GM21576 (cell line): ENCODE measurements at regions not wholly inside any gene's neighbourhood (a gene's known extent, or its start where the extent isn't known, plus 50 kb on each side); places are given as distances from the start of the nearest gene placed in this dataset.
A peak's percentile ranks its signal among the peaks of the same experiment; 100 is the strongest.

Experiments
- ATAC-seq: cut with Tn5 transposase; IDR thresholded peaks from one replicate; pipeline ENCODE4 v1.9.1; 2021; ENCODE audit warnings: mild to moderate bottlenecking, moderate library complexity; ENCODE audit not compliant: unreplicated experiment

DNA sequence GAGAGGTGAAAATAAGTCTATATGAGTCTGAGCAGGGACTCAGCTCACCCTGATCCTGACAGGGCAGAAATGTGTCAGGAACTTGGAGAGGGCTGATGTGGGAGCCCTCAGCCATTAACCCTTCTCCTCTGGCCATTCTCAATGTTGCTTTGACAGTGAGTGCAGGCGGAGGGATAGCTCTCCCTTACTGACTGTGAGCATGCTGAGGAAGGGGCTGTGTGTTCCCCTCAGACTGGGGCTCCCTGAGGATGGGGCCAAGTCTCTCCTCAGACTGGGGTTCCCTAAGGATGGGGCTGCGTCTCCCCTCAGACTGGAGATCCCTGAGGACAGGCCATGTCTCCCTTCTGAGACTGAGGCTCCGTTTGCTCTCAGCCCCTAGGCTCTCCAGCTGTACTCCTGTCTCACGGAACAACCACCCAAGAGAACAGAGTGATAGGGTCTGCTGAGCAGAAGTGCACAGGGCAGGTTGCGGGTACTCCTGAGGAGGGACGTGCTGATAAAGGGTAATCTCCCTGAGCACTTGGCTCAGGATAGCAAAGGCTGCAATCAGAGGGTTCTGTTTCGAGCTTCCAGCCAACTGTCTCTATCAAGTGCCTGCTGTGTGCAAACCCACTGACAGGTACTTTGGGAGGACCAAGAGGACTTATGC, 141.0 kb downstream of the MRPL14 start:
- no peak for ATAC-seq

DNA sequence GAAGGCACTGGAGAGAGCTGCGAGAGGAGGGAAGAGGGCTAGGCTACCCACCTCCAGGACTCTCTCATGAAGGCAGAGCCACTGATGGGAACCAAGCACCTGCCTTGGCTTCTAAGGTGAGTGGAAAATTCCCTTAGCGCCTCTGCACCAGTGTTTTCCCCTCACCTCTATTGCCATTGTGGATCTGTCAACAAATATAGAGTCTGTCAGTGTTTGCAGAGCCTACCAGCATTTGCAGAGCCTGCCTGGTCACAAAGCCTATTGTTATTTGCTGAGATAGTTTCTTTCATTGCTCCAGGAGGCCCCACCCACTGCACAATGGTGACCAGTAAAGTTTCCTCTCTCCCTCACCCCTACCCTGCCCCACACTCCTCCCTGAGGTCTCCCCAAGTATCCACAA, 141.9 kb downstream of the MRPL14 start:
- no peak for ATAC-seq

DNA sequence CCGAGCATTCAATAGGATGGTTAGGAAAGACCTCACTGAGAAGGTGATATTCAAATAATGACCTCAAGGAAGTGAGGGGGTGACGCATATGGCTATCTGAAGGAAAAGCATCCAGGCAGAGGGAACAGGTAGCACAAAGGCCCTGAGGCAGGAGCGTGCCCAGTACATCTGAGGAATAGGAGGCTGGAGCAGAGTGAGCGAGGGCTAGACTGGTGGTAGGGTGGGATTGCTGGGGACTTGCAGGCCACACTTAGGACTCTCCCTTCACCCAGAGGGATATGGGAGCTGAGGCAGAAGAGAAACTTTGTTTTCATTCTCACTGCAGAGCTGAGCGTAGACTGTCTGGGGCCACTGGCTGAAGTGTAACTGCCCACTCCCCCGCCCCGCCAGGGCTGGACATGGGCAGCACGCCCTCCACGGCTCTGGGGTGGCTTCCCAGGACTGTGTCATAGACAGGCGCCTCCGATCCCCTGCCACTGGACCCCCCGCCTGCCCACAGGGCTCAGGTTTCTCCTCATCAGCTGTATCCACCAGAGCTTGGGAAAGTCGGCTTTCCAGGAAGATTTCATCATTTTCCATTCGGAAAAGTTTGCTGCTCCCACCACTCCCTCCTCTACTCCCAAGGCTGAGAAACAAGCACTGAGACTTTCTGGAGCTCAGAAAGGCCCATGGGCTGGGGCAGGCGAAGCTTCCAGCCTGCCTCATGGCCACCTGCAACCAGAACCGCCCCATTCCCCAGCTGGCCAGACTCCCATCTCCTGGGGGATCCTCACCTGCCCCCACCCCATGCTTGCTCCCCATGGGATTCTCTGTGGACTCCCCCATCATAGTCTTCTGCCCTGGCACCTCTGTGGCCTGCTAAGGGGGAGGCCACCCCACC, 142.6 kb downstream of the MRPL14 start:
- ATAC-seq: no peak

DNA sequence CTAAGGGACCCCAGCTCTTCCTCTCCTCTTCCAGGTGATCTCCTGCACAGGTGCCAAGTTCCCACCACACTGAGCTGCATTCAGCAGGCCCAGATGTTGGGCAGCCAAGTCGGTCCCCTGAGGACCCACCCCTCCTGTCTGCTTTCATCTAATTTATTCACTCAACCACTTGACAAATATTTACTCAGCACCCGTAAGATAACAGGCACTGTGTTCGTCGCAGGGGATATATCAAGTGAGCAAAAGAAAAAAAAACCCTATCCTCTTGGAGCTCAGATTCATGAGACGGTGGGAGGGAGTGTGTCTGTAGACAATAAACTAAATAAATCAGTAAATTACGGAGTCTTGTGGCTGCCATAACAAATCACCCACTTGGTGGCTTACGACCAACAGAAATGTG, 143.6 kb downstream of the MRPL14 start:
- no peak for ATAC-seq

DNA sequence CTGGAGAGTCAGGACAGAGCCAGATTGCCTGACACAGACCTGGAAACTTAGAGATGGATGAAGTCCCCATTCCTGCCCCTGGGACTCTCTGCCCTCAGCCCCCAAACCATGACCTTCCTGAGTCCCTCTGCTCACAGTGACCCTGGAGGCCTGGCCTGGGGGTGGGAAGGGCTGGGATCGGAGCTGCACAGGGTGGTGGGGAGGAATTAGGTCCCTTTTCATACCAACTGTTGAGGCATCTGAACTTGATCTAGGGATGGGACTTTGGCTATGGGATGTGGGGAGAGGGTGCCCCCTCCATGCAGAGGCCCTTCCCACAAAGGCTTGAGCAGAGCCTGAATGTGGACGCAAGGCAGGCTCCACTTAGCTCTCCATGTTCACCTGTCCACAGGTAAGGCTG, 144.1 kb downstream of the MRPL14 start:
- no peak for ATAC-seq

DNA sequence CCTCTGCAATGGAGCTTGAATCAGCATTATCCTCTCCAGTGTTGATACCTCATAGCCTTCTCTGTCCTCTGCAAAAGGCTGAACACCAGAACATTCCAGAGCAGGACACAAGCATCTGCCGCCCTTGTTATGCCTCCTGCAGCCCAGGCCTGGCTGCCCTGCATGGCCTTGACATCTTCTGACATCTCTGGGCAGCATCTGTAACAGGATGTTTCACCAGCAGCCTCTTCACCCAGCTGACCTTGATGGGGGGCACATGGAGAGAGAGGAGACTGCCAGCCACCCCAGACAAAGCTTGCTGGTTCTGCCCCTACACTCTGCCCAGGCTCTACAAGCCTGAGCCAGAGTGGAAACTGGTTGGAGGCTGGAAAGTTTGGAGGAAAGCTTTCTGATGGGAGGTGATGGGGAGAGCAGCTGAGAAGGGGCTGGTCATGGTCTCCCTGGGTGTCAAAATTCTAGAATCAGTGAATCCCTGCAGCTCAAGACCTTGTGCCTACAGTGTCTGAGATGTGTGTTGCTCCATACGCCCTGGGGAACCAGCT, 145.1 kb downstream of the MRPL14 start:
- no peak for ATAC-seq

DNA sequence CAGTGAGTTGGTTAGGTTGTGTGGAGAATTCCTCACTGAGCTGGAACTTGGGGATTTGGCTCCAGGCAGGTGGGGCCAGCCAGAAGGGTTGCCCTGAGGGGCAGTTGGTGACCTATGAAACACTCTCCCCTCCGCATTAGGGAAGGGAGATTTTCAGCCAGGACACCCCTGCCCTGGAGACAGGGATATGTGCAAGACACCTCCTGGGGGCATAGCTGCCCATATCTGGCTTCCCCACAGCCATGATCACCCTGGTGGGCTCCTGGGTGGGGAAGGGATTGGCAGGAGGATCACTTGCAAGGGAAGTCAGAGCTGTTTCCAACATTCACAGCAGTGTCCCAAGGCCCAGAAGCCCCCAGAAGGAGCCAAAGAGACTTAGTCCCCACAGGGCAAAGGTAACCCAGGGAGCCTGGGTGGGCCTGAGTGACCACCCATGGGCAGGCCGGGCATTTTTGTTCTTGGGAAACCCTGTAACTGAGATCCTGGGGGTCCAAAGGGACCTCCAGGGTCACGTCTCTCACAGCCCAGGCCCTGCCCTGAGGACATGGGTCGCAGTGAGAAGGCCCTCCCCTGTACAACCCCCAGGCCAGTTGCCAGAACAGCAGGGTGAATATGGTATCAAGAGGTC, 145.8 kb downstream of the MRPL14 start:
- ATAC-seq: no peak

DNA sequence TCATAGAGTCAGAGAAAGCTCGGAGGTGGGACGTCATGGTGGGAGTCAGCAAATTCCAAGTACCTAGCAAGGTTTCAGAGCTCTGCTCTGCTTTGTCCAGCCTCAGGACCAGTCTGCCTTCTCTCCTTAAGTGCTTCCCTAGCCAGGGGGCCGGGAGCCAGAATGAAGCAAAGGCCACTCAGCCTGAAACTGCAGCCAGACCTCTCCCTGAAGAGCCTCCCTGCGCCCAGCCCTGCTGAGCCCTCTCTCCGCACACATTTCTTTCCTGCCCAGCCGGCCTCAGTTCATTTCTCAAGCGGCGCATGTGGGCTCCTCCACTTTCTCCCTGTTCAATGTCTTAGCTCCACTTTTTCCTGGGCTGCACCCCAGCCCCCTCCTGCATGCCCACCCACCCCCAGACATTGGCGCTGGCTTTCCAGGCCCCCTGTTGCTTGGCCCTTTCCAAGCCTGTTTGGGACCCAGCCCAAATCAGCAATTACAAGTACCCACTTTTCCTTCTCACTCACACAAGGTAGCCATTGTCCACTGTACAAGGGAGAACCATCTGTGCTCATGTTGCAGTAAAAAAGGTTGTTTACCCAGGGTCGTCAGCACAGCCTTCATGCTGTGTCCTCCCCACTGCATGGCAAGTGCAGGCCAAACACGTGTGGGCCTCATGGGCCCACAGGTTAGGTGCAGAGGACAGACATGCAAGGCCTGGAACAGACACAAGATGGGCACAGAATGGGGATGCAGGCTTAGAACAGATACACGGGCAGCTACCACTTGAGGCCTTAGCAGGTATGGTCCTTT, 147.1 kb downstream of the MRPL14 start:
- ATAC-seq: no peak

DNA sequence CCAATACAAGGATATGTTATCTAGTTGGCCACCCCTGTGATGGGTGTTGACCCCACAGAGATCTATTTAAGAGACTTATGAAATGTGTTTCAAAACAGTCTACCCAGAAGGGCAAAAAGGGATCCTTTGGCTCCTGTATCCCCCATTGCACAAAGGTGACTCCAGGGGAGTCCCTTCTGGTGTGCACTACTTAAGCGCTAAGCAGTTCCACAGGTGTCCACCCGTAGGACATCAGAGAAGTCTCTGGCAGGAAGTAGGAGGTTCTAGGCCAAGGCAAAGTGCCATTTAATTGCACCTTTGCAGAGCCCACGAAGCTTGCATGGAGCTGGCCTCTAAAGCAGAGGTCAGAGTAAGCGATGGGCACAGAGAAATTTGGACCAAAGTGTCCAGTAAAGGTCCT, 147.7 kb downstream of the MRPL14 start:
- ATAC-seq: no peak

DNA sequence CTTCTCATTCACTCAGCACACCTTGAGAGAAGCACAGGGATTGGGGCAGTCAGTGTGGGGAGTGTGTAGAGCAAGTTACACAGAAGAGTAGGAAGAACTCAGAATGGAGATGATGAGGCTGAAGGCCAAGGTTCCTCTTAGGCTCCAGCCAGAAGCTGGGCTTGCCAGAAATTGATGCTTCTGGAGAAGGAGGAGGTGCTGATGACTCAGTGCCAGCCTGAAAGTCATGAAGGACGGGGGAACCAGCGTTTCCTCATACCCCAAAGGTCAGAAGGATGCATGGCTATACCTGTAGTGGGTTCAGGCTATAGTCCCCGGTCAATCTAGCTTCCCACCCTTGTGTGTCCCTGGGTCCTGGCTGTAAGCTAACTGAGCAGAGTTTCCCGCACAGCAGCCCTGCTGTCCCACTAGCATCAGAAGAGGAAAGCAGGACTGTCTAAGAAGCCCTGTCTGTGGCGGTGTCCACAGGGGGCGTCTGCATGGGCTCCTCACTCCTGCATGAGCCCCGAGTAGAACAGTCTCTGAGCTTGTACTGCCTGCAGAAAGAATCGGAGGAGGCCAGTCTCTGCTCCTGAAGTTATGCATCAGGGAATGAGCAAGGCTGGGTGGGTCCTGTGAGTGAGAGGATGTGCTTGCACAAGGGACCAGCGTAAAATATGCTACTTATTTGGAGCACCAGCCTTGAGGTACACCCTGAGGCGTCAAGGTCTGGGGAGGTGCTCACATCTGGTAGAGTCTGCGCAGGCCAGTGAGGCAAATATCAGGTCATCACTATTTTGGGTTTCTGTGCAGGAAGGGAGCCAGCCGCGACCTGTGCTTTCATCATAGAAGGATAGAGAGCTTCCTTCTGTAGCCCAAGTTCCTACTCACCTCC, 148.5 kb downstream of the MRPL14 start:
- no peak for ATAC-seq

DNA sequence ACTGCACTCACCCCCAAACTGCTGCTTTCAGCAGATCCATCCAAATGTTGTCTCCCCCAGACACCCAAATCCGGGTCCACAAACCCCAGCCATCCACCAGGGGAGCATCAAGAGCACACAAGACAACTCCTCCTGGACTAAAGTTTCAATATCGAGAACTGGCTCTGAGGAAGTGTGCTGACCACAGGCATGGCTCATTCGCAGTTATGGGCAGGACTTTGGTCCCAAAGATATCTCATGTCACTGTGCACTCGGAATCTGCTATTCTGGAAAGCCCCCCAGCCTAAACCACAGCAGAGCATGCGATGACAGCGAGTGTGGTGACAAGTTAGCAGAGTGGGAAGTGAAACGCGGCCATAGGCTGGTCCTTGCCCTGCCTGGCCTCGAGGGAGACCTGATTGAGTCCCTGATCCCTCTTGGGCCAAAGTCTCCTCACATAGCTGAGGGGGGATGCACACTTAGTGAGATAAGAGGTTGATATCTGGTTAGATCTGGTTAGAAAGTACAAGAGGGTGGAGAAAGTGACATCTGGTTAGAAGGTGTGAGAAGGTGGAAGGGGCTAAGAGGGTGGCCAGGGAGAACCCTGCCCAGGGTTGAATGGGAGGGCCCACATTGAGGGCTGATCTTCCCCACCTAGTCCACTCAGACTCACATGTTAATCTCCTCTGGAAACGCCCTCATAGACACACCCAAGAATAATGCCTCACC, 149.7 kb downstream of the MRPL14 start:
- ATAC-seq: peak; percentile 68

DNA sequence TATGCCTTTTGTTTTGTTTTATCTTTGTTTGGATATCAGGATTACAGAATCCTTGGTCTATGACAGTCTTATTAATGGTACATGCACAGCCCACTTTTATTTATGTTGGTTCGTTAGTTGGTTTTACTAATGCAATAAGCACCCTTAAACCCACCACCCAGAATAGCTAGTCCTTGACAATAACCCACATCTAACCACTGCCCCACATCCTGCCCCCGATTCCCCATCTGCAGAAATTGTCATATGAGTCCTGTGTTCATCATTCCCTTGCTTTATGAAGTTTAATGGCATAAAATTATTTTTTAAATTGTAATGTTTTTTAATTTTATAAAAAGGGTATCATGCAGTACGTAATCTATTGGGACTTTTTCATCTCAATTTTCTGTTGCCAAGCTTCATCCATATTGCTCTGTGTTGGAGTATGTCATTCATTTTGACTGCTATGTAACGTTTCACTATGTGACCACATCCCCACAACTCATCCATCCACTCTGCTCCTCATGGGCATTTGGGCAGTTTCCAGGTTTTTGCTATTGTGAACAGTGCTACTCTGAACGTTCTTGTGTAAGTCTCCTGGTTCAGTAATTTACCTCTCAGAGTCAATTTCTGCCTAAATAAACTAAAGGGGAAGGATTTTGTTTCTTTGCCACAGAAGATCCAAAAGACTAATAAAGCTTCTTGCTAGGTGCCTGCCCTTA, 150.4 kb downstream of the MRPL14 start:
- ATAC-seq: no peak

DNA sequence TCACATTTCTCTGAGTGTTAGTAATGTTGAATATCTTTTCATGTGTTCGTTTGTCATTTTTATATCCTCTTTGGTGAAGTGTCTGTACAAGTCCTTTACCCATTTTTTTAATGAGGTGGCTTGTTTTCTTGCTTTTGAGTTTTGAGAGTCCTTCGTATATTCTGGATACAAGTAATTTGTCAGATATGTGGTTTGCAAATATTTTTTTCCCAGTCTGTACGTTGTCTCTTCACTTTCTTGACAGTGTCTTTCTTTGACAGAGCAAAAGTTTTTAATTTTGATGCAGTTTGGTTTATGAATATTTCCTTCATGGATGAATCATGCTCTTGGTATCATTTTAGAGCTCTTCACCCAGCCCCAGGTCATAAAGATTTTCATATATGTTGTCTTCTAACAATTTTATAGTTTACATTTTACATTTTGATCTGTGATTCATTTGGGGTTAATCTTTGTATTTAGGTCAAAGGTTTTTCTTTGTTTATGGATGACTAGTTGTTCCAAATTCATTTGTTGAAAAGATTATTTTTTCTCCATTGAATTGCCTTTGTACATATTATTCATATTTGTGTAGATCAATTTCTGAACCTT, 152.5 kb downstream of the MRPL14 start:
- ATAC-seq: no peak

DNA sequence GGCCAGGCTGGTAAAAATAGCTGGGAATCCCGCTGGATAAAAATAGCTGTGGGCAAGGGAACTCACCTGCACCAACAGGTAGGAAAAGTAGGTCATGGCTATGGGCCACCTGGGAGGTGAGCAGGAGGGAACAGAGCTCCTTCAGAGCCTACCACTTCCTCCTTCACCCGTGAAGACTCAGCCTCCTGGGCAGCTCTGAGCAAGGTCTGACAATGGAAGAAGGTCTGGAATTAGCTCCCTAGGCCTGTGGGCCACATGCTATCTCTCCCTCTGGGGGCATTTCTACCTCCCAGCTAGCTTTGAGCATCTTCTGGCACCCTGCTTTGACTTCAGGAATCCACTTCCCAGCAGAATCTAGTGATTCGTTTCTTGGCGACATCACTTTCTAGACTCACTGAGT, 153.9 kb downstream of the MRPL14 start:
- no peak for ATAC-seq

DNA sequence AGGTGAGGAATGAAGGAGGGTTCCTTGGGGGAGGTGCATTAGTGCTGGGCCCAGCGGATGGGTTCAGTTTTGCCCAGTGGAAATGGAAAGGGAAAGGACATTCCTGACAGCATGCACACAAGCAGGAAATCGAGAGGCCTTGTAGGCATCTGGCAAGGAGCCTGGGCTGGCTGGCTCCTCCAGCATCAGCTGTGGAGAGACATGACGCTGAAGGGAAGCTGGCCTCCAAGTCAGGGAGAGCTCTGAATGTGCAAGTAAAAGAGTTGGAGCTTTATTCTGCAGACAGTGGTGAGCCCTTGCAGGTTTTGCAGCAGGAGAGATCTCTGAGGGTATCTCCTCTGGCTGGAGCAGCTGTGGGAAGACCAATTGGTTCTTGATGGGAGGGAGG, 154.3 kb downstream of the MRPL14 start:
- ATAC-seq: no peak

DNA sequence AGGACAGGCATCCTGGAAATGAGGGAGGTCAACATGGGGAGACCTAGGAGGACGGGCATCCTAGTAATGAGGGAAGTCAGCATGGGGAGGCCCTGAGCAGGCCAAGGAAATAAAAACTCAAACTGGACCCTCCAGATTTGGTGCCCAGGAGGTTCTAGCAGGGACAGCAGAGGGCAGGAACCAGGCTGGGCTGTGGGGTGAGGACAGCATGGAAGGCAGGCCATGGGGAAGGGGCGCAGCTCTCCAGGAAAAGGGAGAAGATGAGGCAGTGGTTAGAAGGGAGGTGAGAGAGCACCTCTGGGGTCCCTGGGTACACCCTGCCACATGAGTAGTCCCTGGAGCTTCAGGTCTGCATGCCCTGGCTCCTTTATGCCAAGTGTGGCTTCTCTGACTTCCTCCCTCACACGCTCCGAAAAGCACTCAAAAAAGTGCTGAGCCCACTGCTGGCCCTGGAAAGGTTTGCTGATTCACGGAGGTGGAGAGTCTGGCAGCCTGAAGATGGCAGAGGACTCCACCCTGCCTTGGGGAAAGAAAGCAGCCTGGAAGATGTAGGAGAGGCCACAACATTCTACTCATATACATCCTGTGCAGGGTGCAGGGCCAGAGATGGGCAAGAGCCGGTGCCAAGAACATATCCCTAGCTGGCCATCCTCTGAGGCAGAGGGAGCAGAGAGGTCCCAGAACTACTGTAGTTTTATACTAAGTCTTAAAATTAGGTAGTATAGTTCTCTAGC, 154.9 kb downstream of the MRPL14 start:
- no peak for ATAC-seq

DNA sequence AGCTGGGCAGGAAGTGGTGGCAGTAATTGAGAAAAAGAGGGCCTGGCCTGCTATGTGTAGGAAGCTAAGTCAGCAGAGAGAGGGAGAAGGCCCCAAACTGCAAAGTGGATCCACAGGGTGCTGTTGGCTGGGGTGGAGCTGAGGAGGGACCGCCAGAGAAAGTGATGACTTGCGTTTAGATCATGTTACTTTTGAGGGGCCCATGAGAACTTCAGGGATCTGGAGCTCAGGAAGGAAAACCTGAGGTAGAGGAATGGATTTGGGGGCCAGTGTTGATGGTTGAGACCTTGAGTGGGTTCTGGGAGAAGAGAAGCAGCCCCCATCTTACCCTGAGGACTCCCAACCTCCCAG, 155.5 kb downstream of the MRPL14 start:
- no peak for ATAC-seq
